ENCODE measurements at regions not wholly inside any gene's neighbourhood (a gene's known extent, or its start where the extent isn't known, plus 50 kb on each side); places are given as distances from the start of the nearest gene placed in this dataset.

DNA sequence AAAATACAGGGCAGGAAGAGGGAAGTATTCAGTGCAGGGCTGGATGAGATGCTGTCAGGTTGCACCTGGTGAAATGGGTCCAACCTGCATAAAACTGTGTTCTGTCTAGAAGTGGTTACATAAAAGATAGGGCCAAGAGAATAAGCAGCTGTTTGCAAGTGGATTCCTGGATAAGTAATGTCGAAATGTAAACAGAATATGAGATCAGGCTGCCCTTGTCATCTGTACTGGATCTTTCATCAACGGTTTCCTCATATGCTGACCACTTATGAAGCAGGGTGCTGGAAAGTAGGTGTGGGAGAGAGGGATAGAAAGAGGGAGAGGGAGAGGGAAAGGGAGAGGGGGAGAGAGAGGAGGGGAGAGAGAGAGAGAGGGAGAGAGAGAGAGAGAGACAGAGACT, 349.8 kb upstream of the CPEB2 start:
- Mint-ChIP-seq H3K4me3 (no peak overlapping the region), H3K27me3 (no peaks in the 10 kb centered on the region), H3K36me3 (peaks cover 8% of the 10 kb centered on the region), H3K9me3 (peaks cover 10% of the 10 kb centered on the region), H3K4me1 (ENCODE audit: low read depth in 2 of 2) (no peaks in the 10 kb centered on the region), H3K27ac (no peak overlapping the region)
- ATAC-seq (no peak), DNase-seq (ENCODE audit: low spot score) (no peak)

GRCh38 chr4:14653338-14653737, 348.9 kb upstream of the CPEB2 start:
- Mint-ChIP-seq H3K4me3 (no peak overlapping the region), H3K27me3 (no peaks in the 10 kb centered on the region), H3K36me3 (peaks cover 5% of the 10 kb centered on the region), H3K4me1 (ENCODE audit: low read depth in 2 of 2) (no peaks in the 10 kb centered on the region), H3K9me3 (peaks cover 8% of the 10 kb centered on the region), H3K27ac (no peak overlapping the region)
- ATAC-seq (no peak), DNase-seq (ENCODE audit: low spot score) (no peak)

GRCh38 chr4:14659286-14659685, 343.0 kb upstream of the CPEB2 start:
- H3K9me3 Mint-ChIP-seq, result peaks cover 8% of the 10 kb centered on the region
- DNase-seq (ENCODE audit: low spot score) (no peak), ATAC-seq (no peak)
- H3K27me3 Mint-ChIP-seq, result no peaks in the 10 kb centered on the region
- no peak overlapping the region for H3K27ac Mint-ChIP-seq
- H3K4me3 Mint-ChIP-seq, result no peak overlapping the region
- H3K36me3 Mint-ChIP-seq, result no peaks in the 10 kb centered on the region
- no peaks in the 10 kb centered on the region for H3K4me1 Mint-ChIP-seq (ENCODE audit: low read depth in 2 of 2)

- Mint-ChIP-seq H3K27me3 (no peaks in the 10 kb centered on the region), H3K4me3 (no peak overlapping the region), H3K4me1 (ENCODE audit: low read depth in 2 of 2) (no peaks in the 10 kb centered on the region), H3K27ac (no peak overlapping the region), H3K9me3 (peaks cover 7% of the 10 kb centered on the region), H3K36me3 (no peaks in the 10 kb centered on the region)
- no peak for DNase-seq (ENCODE audit: low spot score)
- no peak for ATAC-seq
Observed at GRCh38 chr4:14667624-14668151, 334.6 kb upstream of the CPEB2 start.

GRCh38 chr4:14668296-14668695, 334.0 kb upstream of the CPEB2 start:
- H3K27me3 Mint-ChIP-seq, result no peaks in the 10 kb centered on the region
- H3K36me3 Mint-ChIP-seq, result no peaks in the 10 kb centered on the region
- no peak overlapping the region for H3K27ac Mint-ChIP-seq
- DNase-seq (ENCODE audit: low spot score) (no peak), ATAC-seq (no peak)
- no peaks in the 10 kb centered on the region for H3K4me1 Mint-ChIP-seq (ENCODE audit: low read depth in 2 of 2)
- H3K4me3 Mint-ChIP-seq, result no peak overlapping the region
- peaks cover 7% of the 10 kb centered on the region for H3K9me3 Mint-ChIP-seq

- Mint-ChIP-seq H3K36me3 (no peaks in the 10 kb centered on the region), H3K27me3 (no peaks in the 10 kb centered on the region), H3K27ac (no peak overlapping the region), H3K4me1 (ENCODE audit: low read depth in 2 of 2) (no peaks in the 10 kb centered on the region), H3K9me3 (peaks cover 7% of the 10 kb centered on the region), H3K4me3 (no peak overlapping the region)
- ATAC-seq (no peak), DNase-seq (ENCODE audit: low spot score) (no peak)
Observed at GRCh38 chr4:14669371-14669770, 332.9 kb upstream of the CPEB2 start.

DNA sequence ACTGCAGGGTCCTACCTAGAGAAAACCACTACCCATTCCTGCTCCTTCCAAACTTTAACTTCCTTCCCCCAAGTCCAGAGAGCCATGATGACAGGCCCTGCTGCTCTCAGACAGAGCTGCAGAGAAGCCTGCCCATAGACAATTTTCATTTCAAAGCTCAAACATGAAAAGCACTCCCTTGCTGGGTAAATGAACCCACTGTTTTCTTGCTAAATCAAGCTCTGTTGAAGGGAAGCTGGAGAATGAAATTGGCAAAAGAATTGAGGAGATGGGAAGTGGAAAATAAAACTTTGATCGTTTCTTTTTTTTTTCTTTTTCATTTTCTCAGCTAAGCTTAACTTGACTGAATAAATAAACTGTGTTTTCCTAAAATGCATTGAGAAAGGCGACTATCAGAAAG, 331.1 kb upstream of the CPEB2 start:
- Mint-ChIP-seq H3K9me3 (peaks cover 4% of the 10 kb centered on the region), H3K4me1 (ENCODE audit: low read depth in 2 of 2) (no peaks in the 10 kb centered on the region), H3K27me3 (no peaks in the 10 kb centered on the region), H3K4me3 (no peak overlapping the region), H3K36me3 (no peaks in the 10 kb centered on the region), H3K27ac (no peak overlapping the region)
- ATAC-seq (no peak), DNase-seq (ENCODE audit: low spot score) (no peak)

- H3K9me3 Mint-ChIP-seq, result no peaks in the 10 kb centered on the region
- ATAC-seq (no peak), DNase-seq (ENCODE audit: low spot score) (no peak)
- no peaks in the 10 kb centered on the region for H3K36me3 Mint-ChIP-seq
- no peak overlapping the region for H3K27ac Mint-ChIP-seq
- no peak overlapping the region for H3K4me3 Mint-ChIP-seq
- H3K4me1 Mint-ChIP-seq (ENCODE audit: low read depth in 2 of 2), result no peaks in the 10 kb centered on the region
- no peaks in the 10 kb centered on the region for H3K27me3 Mint-ChIP-seq
Observed at GRCh38 chr4:14675279-14675985, 326.8 kb upstream of the CPEB2 start.

- Mint-ChIP-seq H3K27me3 (no peaks in the 10 kb centered on the region), H3K9me3 (no peaks in the 10 kb centered on the region), H3K27ac (no peak overlapping the region), H3K4me3 (no peak overlapping the region), H3K36me3 (no peaks in the 10 kb centered on the region), H3K4me1 (ENCODE audit: low read depth in 2 of 2) (no peaks in the 10 kb centered on the region)
- no peak for ATAC-seq
- DNase-seq (ENCODE audit: low spot score), result no peak
Observed at GRCh38 chr4:14679906-14680305, 322.4 kb upstream of the CPEB2 start.

DNA sequence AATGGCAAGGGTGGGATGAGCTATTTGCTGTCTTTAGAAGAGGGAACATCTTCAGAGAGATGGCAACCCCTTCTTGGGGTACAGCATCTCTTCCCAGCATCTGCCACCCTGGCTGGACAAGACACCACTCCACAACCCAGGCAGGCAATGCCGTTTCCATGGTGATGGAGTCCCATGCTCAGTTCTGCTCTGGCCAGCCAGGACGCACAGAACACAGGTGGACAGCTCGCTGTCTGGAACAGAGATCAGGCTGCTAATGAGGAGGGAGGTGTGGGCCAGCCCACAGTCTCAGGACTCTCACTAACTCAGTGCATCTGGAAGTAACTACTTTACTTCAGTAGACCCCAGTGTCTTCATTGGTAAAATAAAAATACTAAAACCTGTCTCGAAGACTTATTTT, 321.0 kb upstream of the CPEB2 start:
- Mint-ChIP-seq H3K4me1 (ENCODE audit: low read depth in 2 of 2) (no peaks in the 10 kb centered on the region), H3K9me3 (peaks cover 4% of the 10 kb centered on the region), H3K27me3 (no peaks in the 10 kb centered on the region), H3K27ac (no peak overlapping the region), H3K36me3 (no peaks in the 10 kb centered on the region), H3K4me3 (no peak overlapping the region)
- DNase-seq (ENCODE audit: low spot score) (no peak), ATAC-seq (no peak)

DNA sequence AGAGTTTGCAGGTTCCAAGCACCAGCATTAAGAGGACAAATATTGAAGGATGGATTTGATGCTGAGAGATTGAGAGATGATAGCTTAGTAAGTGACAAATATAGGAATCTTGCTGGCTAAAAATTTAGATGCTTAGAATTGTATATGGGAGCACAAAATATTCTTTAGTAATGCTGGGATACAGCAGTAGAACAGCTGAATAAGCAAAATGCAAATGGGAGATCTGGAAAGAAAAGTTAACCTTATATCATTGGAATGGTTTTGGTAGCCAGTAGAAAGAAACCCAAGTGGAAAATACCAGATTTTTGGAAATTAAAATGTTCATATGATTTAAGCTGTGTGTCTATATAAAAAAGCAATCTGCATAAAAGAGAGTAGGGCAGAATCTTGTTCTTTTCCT, 308.6 kb upstream of the CPEB2 start:
- H3K9me3 Mint-ChIP-seq, result no peaks in the 10 kb centered on the region
- no peaks in the 10 kb centered on the region for H3K4me1 Mint-ChIP-seq (ENCODE audit: low read depth in 2 of 2)
- peaks cover 5% of the 10 kb centered on the region for H3K36me3 Mint-ChIP-seq
- H3K27ac Mint-ChIP-seq, result no peak overlapping the region
- H3K4me3 Mint-ChIP-seq, result no peak overlapping the region
- ATAC-seq (no peak), DNase-seq (ENCODE audit: low spot score) (no peak)
- H3K27me3 Mint-ChIP-seq, result no peaks in the 10 kb centered on the region

DNA sequence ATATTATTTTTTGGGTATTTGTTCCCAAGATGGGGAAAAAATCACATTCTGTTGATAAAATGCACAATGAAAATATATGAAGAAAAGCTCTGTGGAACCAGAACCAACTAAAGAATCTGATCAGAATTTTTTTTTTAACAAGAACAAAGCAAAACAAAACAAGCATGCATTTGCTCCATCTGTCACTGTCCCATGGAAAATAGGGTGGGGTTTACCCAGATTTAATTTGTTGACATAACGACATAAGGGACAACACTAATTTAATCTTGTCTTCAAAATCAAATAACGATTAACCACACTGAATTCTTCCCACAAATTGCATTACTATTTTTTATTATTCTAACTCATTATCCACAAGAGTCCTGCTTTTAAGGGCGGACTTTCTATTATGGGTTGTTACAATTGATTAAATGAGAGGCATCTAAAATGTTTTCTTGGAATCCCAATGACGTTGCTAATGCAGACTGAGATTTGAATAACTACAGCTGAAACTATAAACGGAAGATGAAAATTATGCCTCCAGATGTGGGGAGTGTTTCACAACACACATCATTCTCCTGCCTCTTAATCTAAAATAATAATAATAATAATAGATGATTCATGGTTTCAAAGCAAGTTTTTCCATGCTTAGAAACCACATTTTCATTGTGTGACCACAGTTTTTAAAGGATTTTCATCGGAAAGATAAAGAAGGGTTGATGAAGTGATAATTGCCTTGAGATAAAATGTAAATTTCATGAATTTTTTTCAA, 307.0 kb upstream of the CPEB2 start:
- no peak for DNase-seq (ENCODE audit: low spot score)
- no peaks in the 10 kb centered on the region for H3K27me3 Mint-ChIP-seq
- H3K36me3 Mint-ChIP-seq, result peaks cover 5% of the 10 kb centered on the region
- no peak overlapping the region for H3K27ac Mint-ChIP-seq
- no peak for ATAC-seq
- H3K4me1 Mint-ChIP-seq (ENCODE audit: low read depth in 2 of 2), result no peaks in the 10 kb centered on the region
- H3K9me3 Mint-ChIP-seq, result no peaks in the 10 kb centered on the region
- no peak overlapping the region for H3K4me3 Mint-ChIP-seq

DNA sequence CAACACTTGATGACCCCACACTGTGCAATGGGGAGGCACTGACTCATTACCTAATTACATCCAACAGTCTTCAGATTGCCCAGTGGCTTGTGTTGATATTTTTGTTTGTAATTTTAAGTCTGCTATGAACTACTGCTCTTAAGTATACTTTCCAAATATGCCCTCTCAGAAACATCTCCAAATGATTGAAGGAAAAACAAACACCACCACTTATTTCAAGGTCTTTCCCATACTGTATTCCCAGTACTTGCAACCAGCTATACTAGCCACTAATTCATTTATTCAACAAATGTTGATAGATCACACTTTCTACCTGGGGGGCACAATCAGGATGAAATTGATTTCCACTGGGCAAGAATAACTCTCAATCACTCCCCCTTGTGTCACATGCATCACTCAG, 302.2 kb upstream of the CPEB2 start:
- no peaks in the 10 kb centered on the region for H3K36me3 Mint-ChIP-seq
- no peak overlapping the region for H3K4me3 Mint-ChIP-seq
- no peaks in the 10 kb centered on the region for H3K27me3 Mint-ChIP-seq
- no peak overlapping the region for H3K27ac Mint-ChIP-seq
- H3K4me1 Mint-ChIP-seq (ENCODE audit: low read depth in 2 of 2), result no peaks in the 10 kb centered on the region
- DNase-seq (ENCODE audit: low spot score) (no peak), ATAC-seq (no peak)
- no peaks in the 10 kb centered on the region for H3K9me3 Mint-ChIP-seq

GRCh38 chr4:14700544-14700943, 301.7 kb upstream of the CPEB2 start:
- no peak overlapping the region for H3K27ac Mint-ChIP-seq

More at GRCh38 chr4:14700544-14700943, 301.7 kb upstream of the CPEB2 start:
- DNase-seq (ENCODE audit: low spot score) (no peak), ATAC-seq (no peak)
- Mint-ChIP-seq H3K4me1 (ENCODE audit: low read depth in 2 of 2) (no peaks in the 10 kb centered on the region), H3K4me3 (no peak overlapping the region), H3K27me3 (peaks cover 0 to 3% of the 10 kb centered on the region in 2 donors), H3K9me3 (no peaks in the 10 kb centered on the region), H3K36me3 (no peaks in the 10 kb centered on the region)
